Neural progenitor cell (in vitro differentiated cells): ENCODE measurements at regions not wholly inside any gene's neighbourhood (a gene's known extent, or its start where the extent isn't known, plus 50 kb on each side); places are given as distances from the start of the nearest gene placed in this dataset.

ENCODE experiments used
- CTCF ChIP-seq: fragments of 200-600 bp; sonication (generic); IDR thresholded peaks from 2 replicates; pipeline ENCODE4 v1.5.1; 2017; ENCODE audit warnings: antibody characterized with exemption, mild to moderate bottlenecking
- EZH2 ChIP-seq: fragments of 200-600 bp; sonication (generic); IDR thresholded peaks from 2 replicates; pipeline ENCODE4 v1.6.1; 2017; ENCODE audit warnings: antibody characterized with exemption, mild to moderate bottlenecking, moderate library complexity

GRCh38 chr11:43197379-43197778 lies 114.4 kb upstream of the API5 start:
- TF ChIP-seq CTCF (no peak), EZH2 (no peak)
